Astrocyte of the hippocampus (primary cell): ENCODE measurements at regions not wholly inside any gene's neighbourhood (a gene's known extent, or its start where the extent isn't known, plus 50 kb on each side); places are given as distances from the start of the nearest gene placed in this dataset.

Experiments
- DNase-seq: peaks from one replicate; pipeline ENCODE4 v3.0.0; 2011; ENCODE audit warnings: low read depth, low spot score

DNA sequence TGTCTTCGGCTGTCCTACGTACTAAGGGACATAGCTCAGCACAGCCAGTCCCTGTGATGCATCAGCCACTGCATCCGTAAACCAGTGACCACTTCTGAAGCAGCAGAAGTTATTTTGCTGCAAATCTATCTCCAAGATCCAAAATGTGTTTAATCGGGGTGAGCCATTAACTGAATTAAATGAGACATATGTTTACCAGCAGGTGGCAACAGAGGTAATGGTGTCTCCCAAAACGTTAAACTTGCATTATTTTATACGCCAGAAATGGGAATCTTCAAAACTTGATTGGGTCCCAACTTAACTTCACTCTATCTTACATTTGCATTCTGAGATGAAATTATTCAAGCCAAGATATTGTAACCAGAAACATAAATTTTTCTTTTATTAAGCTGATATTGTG, 75.3 kb upstream of the BOC start:
- DNase-seq = peak; percentile 28

GRCh38 chr3:113136544-113136943, 74.8 kb upstream of the BOC start:
- no peak for DNase-seq

DNA sequence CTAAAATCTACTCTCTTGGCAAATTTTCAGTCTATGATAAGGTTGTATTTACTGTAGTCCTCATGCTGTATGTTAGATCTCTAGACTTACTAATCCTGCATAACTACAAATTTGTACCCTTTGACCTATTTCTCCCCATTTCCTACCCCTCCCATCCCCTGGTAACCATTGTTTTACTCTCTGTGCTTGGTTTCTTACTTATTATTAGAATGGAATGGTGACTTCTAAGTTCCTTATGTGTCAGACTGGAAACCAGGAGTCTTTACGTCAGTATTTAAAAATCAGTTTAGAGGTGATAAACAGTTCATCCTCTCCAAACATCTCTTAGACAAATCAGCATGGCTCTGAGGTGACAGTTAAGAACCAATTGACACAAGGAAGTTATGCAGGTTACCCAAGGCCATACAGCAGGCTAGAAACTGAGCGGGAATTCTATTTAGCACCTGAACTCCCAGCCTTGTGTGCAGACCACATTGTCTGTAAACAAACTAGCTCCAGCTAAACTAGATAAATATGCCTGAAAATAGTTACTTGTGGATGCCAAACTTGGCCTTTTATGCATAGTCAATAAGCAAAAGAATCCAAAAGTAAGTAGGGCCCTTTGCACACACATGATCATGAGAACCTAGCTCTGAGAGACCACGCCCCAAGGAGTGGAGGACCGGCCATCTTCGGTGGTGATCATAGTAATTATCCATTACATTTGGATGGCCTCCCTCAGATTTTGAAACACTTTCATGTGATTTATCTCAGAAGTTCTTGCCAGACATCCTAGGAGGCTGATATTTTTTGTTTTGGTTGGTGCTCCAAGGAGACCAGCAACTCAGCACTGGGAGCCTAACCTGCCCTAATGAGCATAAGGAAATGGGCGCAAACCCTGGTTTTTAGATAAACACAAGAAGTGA, 72.3 kb upstream of the BOC start:
- DNase-seq = no peak

- DNase-seq = no peak
Observed at GRCh38 chr3:113140876-113141275, 70.5 kb upstream of the BOC start.

DNA sequence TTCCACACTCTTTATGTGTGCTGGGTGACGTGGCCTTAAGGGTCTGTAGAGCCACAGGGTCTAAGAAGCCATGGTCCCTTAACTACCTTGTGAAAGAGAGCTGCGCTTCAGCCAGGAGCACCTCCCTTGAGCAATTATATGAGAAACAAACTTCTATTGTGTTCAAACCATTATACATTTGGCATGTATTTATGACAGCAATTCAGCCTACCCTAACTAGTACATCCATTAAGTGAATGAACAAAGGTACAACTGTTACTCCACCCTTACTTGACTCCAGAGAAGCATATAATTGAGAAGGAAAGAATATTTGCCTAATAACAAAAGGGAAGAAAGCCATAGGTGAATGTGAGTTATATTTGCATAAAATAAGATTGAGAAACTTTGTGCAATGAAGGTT, 69.8 kb upstream of the BOC start:
- no peak for DNase-seq

GRCh38 chr3:113142476-113142875, 68.9 kb upstream of the BOC start:
- no peak for DNase-seq

DNA sequence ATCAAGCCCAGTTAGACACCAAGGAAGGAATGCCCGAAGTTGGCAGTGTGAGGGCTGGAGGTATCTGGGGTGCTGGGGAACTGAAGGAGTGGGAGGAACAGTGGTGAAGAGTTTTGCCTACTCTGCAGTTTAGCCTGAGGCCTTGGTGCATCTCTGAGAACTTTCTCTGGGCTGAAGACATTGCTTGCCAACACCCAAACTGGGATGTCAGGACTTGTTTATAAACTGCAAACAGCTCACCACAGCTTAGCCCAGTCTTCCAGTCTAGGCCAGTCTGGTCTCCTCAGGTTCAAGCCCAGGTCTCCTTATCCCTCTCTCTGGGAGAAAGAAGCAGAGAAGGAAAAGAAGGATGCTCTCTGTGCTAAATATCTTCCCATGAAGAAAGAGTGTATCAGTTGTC, 68.0 kb upstream of the BOC start:
- no peak for DNase-seq

DNA sequence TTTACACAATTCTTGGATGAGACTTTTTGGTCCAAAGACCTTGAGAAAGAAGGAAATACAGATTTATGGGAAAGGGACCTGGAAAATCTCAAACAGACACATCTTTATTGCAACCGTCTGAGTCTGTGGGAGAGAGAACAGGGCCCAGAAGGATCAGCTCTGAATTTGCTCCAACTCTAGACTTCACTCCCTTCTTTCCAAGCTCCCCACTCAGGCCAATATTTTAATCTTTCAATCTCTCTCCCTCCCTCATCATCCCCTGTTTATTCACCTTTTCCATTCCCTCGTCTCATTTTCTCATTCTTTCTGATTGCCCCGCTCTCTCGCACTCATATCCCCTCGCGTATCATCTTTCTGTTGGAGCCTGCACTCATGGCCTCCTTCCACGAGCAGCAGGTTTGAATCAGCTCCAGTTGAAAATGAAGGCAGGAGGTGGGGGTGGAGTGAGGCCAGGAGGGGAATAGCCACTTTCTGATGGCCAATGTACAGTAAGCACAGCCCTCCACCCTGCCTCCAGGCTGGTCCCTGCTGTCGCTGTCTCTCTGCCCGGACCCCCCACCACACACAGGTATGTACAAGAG, 63.6 kb upstream of the BOC start:
- no peak for DNase-seq

DNA sequence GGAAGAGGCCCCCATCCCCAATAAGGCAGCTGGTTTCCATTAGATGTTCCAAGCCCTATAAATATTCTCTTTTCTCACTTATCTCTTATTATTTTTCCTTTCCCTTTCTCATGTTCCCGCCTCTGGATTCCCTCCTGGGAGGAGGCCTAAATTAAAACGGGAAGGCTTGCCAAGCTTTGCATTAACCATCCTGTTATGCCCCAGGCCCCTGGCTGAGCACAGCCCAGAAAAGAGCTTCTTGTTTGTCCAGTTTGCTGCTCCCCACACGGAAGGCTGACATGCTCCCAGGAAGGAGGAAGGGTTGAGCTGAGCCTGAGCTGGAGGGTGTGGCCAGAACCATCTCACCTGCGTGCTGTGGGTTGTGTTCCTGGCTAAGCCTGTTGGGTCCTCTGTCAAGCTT, 63.1 kb upstream of the BOC start:
- DNase-seq = no peak

- DNase-seq = no peak
Observed at GRCh38 chr3:113150250-113150649, 61.1 kb upstream of the BOC start.

- DNase-seq = no peak
Observed at GRCh38 chr3:113151461-113152031, 59.8 kb upstream of the BOC start.

- DNase-seq = no peak
Observed at GRCh38 chr3:113152849-113153248, 58.5 kb upstream of the BOC start.

DNA sequence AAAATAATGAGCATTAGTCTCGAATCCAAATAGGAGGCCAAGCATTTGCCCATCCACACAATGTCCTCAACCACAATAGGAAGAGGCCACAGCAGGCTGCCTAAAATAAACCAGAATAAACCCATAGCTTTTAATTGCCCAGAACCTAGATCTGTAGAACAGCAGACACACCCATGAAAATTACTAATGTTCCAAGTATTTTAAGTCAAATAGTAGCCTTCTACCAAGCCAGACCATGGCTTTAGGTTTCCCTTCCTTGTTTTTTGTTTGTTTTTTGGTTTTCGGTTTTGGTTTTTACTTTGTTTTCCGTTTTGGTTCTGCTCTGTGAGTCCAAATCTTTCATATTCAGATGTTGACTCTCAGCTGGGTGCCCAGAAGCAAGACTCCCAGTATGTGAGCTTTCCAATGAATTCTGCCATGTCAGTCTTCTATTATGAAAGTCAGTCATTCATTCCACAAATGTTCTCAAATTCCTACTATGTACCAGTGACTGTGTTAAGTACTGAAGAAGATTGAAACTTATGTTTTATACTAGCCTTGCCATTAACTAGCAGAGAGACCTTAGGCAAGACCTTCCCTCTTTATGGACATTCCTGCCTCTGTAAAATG, 57.8 kb upstream of the BOC start:
- no peak for DNase-seq

- DNase-seq = no peak
Observed at GRCh38 chr3:113156816-113157333, 54.5 kb upstream of the BOC start.

DNA sequence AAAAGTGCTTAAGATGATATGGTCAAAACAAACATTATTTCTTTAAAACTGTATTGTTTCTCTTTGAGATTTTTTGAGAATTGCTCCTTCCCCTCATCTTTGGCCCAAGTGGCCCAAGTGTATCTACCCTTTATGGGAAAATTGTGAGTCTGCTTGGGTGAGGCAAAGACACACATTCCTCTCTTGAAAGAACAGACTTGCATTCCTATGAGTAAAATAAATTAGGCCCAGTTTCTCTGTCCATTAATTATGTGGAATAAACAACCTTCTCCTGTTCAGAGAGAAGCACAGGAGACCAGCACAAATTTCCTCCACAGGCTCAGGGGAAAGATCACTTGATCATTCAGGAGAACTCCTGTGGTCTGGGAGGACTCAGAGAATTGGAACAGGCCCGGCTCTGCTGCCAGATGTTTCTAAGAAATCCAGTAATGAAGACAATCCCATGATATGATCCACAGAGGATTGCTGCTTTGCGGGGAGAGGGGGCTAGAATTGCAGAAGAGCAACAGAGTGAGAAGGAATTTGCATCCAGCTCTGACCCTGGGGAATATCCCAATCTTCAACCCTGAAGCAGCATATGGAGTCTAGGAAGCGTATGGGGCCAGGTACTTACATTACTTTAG, 53.8 kb upstream of the BOC start:
- no peak for DNase-seq

DNA sequence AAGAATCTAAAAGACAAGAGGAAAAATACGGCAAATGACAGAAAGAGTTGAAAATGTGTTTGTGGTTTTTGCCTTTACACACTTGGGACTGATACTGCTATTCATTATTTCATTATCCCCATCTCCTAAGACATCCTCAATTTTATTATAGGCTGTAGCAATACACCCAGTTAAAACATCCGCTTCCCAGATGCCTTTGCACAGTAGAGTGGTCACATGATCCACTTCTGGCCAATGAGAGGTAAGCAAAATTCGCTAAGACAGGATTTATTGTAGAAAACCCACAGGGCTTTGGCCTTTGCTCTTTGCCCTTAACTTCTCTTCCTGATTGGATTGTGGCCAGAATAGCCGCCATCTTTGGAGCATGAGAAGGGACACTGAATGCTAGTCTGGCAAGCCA, 53.2 kb upstream of the BOC start:
- DNase-seq = no peak
